Activated naive CD8-positive, alpha-beta T cell treated with anti-CD3 and anti-CD28 coated beads, Interleukin-2, amount 10 ng/mL, durations not matched to agents 7 days and 5 days (primary cell): ENCODE measurements at regions not wholly inside any gene's neighbourhood (a gene's known extent, or its start where the extent isn't known, plus 50 kb on each side); places are given as distances from the start of the nearest gene placed in this dataset.

ENCODE experiments used
- ATAC-seq: fragments of 150-1000 bp; cut with Tn5 transposase; one replicate; pipeline ENCODE4 v1.10.0; 2021; ENCODE audit warnings: low read depth, moderate library complexity
- POLR2A ChIA-PET: fragments of 350-600 bp; sonication (Branson Sonifier 250); formaldehyde crosslinking; loops from one replicate; lab custom pipeline; 2021; ENCODE audit warnings: antibody characterized with exemption; lab: Charles Lee
- DNase-seq: peaks from one replicate; pipeline ENCODE4 v3.0.0; 2021
- H3K27ac Mint-ChIP-seq: one replicate; pipeline ENCODE4 v1.8.0; 2022; ENCODE audit warnings: mild to moderate bottlenecking, mixed read lengths
- H3K27me3 Mint-ChIP-seq: one replicate; pipeline ENCODE4 v1.8.0; 2022; ENCODE audit warnings: mild to moderate bottlenecking, moderate library complexity, mixed read lengths
- H3K36me3 Mint-ChIP-seq: one replicate; pipeline ENCODE4 v1.8.0; 2021; ENCODE audit warnings: mild to moderate bottlenecking, mixed read lengths
- H3K4me1 Mint-ChIP-seq: one replicate; pipeline ENCODE4 v1.8.0; 2021; ENCODE audit warnings: mixed read lengths
- H3K4me3 Mint-ChIP-seq: one replicate; pipeline ENCODE4 v1.8.0; 2022; ENCODE audit warnings: mild to moderate bottlenecking, moderate library complexity, mixed read lengths
- H3K9me3 Mint-ChIP-seq: one replicate; pipeline ENCODE4 v1.8.0; 2021; ENCODE audit warnings: mixed read lengths

GRCh38 chr18:55768255-55768654 is 180.3 kb upstream of the TCF4 start:
- no peaks in the 10 kb centered on the region for H3K36me3 Mint-ChIP-seq
- H3K9me3 Mint-ChIP-seq: no peaks in the 10 kb centered on the region
- H3K4me1 Mint-ChIP-seq: no peaks in the 10 kb centered on the region
- DNase-seq: no peak
- H3K27me3 Mint-ChIP-seq: no peaks in the 10 kb centered on the region
- H3K4me3 Mint-ChIP-seq: no peak overlapping the region
- H3K27ac Mint-ChIP-seq: no peak overlapping the region
- POLR2A ChIA-PET: no interaction called here
- no peak for ATAC-seq

GRCh38 chr18:55764386-55764785 is 176.4 kb upstream of the TCF4 start:
- no peaks in the 10 kb centered on the region for H3K9me3 Mint-ChIP-seq
- ATAC-seq: no peak
- no peak for DNase-seq
- no peak overlapping the region for H3K4me3 Mint-ChIP-seq
- POLR2A ChIA-PET: no interaction called here
- no peak overlapping the region for H3K27ac Mint-ChIP-seq
- no peaks in the 10 kb centered on the region for H3K27me3 Mint-ChIP-seq
- H3K36me3 Mint-ChIP-seq: no peaks in the 10 kb centered on the region
- H3K4me1 Mint-ChIP-seq: no peaks in the 10 kb centered on the region

DNA sequence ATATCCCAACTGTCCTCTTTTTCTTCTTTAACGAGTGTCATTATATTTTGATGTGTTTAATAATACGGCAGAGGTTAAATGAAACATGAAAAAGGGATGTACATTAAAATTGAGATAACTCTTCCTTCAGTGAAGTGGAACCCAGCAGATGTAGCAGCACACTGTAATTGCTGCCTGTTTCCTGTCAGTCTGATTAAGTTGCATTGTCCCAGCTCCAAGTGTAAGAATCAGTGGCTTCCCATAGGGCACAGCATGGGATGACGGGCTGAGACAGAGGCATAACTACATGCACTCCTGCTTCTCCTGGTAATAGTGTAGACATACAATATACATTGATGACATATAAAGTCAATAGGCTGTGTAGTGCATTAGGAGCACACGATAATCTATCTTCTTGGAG is 175.8 kb upstream of the TCF4 start:
- H3K4me3 Mint-ChIP-seq: no peak overlapping the region
- H3K27ac Mint-ChIP-seq: no peak overlapping the region
- ATAC-seq: no peak

GRCh38 chr18:55763298-55763697 is 175.3 kb upstream of the TCF4 start:
- Mint-ChIP-seq H3K4me1 (no peaks in the 10 kb centered on the region), H3K4me3 (no peak overlapping the region), H3K27ac (no peak overlapping the region), H3K9me3 (peaks cover 2% of the 10 kb centered on the region), H3K27me3 (no peaks in the 10 kb centered on the region), H3K36me3 (no peaks in the 10 kb centered on the region)
- POLR2A ChIA-PET: no interaction called here
- ATAC-seq (no peak), DNase-seq (no peak)

More for the DNA sequence above, 175.8 kb upstream of the TCF4 start:
- POLR2A ChIA-PET: no interaction called here
- Mint-ChIP-seq H3K36me3 (no peaks in the 10 kb centered on the region), H3K4me1 (no peaks in the 10 kb centered on the region), H3K9me3 (peaks cover 2% of the 10 kb centered on the region), H3K27me3 (no peaks in the 10 kb centered on the region)
- no peak for DNase-seq

GRCh38 chr18:55762424-55762823 is 174.4 kb upstream of the TCF4 start:
- Mint-ChIP-seq H3K4me3 (no peak overlapping the region), H3K9me3 (peaks cover 2% of the 10 kb centered on the region), H3K4me1 (no peaks in the 10 kb centered on the region), H3K27ac (no peak overlapping the region), H3K27me3 (no peaks in the 10 kb centered on the region), H3K36me3 (no peaks in the 10 kb centered on the region)
- DNase-seq: no peak
- no peak for ATAC-seq
- POLR2A ChIA-PET: no interaction called here

- no peak overlapping the region for H3K27ac Mint-ChIP-seq
- no peaks in the 10 kb centered on the region for H3K36me3 Mint-ChIP-seq
- H3K9me3 Mint-ChIP-seq: no peaks in the 10 kb centered on the region
- H3K27me3 Mint-ChIP-seq: peaks cover 3% of the 10 kb centered on the region
- POLR2A ChIA-PET: no interaction called here
- H3K4me3 Mint-ChIP-seq: no peak overlapping the region
- DNase-seq: no peak
- no peaks in the 10 kb centered on the region for H3K4me1 Mint-ChIP-seq
- ATAC-seq: no peak
Observed at GRCh38 chr18:55753643-55754263, 165.8 kb upstream of the TCF4 start.

- no peak for DNase-seq
- H3K27me3 Mint-ChIP-seq: peaks cover 2% of the 10 kb centered on the region
- H3K4me1 Mint-ChIP-seq: no peaks in the 10 kb centered on the region
- no peak for ATAC-seq
- no peak overlapping the region for H3K4me3 Mint-ChIP-seq
- no peaks in the 10 kb centered on the region for H3K36me3 Mint-ChIP-seq
- H3K27ac Mint-ChIP-seq: no peak overlapping the region
- POLR2A ChIA-PET: no interaction called here
- H3K9me3 Mint-ChIP-seq: no peaks in the 10 kb centered on the region
Observed at GRCh38 chr18:55751476-55751875, 163.5 kb upstream of the TCF4 start.

DNA sequence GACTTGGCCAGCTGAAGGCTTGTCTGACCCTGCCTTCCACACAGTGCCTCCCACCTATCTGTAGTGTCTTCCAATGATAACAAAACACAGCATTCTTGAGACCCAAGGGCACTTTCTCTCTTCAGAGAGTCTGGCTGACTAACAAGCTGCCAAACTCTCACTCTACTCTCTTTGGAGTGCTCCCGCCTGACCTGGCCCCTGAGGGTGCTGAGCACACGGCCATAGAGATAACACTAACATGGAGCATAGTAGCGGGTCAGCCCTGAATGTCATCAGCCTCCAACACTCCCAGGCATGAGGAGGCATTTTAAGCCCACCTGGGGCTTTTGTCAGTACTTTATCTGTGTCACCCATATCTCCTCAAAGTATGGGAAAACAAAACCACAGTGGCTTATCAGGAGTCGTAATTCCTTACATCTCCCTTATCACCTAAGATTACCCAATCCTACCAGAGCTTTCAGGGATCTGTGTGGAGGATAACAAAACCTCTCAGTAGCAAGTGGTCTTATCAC is 160.3 kb upstream of the TCF4 start:
- POLR2A ChIA-PET: no interaction called here
- no peak overlapping the region for H3K27ac Mint-ChIP-seq
- H3K4me1 Mint-ChIP-seq: no peaks in the 10 kb centered on the region
- no peaks in the 10 kb centered on the region for H3K9me3 Mint-ChIP-seq
- DNase-seq (no peak), ATAC-seq (no peak)
- no peaks in the 10 kb centered on the region for H3K36me3 Mint-ChIP-seq
- H3K4me3 Mint-ChIP-seq: no peak overlapping the region
- H3K27me3 Mint-ChIP-seq: peaks cover 2% of the 10 kb centered on the region

- no peaks in the 10 kb centered on the region for H3K4me1 Mint-ChIP-seq
- H3K9me3 Mint-ChIP-seq: no peaks in the 10 kb centered on the region
- ATAC-seq (no peak), DNase-seq (no peak)
- POLR2A ChIA-PET: no interaction called here
- H3K36me3 Mint-ChIP-seq: no peaks in the 10 kb centered on the region
- H3K27me3 Mint-ChIP-seq: no peaks in the 10 kb centered on the region
- H3K4me3 Mint-ChIP-seq: no peak overlapping the region
- no peak overlapping the region for H3K27ac Mint-ChIP-seq
Observed at GRCh38 chr18:55744206-55744605, 156.2 kb upstream of the TCF4 start.

DNA sequence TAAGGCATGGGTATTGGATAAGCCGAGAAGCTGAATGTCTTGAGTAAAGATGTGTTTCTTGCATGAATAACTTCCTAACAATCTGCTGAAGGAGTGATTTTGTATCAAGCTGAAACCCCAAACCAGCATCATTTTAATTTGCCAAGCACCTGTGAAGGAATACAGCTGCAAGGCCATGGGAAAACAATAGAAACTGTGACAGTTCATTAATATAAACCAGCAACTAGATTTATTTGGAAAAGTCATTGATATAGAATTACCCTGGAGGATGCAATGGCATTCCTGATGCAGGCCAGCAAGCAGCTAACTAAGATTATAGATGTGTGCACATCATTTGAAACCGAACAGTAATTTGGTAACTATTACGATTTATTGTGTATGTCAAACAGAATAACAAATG is 155.7 kb upstream of the TCF4 start:
- Mint-ChIP-seq H3K27me3 (no peaks in the 10 kb centered on the region), H3K9me3 (no peaks in the 10 kb centered on the region), H3K36me3 (no peaks in the 10 kb centered on the region), H3K4me3 (no peak overlapping the region), H3K4me1 (no peaks in the 10 kb centered on the region), H3K27ac (no peak overlapping the region)
- ATAC-seq: no peak
- no peak for DNase-seq
- POLR2A ChIA-PET: no interaction called here

DNA sequence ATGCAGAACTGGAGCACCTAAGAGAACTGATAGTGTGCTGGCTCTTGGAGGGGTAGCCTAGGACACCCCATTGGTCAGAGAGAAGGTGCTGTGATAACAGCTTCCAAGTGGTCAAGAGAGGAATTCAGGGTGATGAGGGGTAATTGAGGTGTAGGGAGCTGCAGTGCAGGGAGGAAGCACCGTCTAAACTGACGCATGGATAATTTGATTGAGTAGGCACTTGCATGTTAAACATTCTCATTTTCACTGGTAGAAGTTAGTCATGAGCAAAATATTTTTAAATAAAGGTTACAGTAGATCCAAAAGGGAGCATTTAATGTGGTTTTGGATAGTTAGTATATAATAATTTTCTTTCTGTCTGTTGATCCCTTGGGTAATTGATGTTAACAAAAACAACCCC is 155.1 kb upstream of the TCF4 start:
- Mint-ChIP-seq H3K9me3 (no peaks in the 10 kb centered on the region), H3K36me3 (no peaks in the 10 kb centered on the region), H3K4me1 (no peaks in the 10 kb centered on the region), H3K27ac (no peak overlapping the region), H3K27me3 (no peaks in the 10 kb centered on the region), H3K4me3 (no peak overlapping the region)
- no peak for DNase-seq
- POLR2A ChIA-PET: no interaction called here
- ATAC-seq: no peak

DNA sequence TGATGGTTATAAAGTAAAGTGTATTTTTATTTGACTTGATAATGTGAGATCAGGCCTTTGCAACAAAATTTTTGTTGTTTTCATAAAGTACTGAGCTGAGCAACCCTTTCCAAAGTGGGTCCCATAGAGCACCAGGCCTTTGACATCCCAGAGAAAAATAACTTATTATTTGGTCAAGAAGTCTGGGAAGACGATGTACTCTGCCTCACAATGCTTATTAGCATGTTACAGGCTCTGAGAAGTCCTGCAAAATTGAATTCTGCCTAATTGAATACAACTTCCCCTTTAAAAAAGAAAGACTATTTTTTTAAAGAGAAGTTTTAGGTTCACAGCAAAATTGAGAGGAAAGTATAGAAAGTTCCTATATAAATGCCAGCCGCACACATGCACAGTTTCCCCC is 151.5 kb upstream of the TCF4 start:
- H3K4me3 Mint-ChIP-seq: no peak overlapping the region
- no peak for ATAC-seq

DNA sequence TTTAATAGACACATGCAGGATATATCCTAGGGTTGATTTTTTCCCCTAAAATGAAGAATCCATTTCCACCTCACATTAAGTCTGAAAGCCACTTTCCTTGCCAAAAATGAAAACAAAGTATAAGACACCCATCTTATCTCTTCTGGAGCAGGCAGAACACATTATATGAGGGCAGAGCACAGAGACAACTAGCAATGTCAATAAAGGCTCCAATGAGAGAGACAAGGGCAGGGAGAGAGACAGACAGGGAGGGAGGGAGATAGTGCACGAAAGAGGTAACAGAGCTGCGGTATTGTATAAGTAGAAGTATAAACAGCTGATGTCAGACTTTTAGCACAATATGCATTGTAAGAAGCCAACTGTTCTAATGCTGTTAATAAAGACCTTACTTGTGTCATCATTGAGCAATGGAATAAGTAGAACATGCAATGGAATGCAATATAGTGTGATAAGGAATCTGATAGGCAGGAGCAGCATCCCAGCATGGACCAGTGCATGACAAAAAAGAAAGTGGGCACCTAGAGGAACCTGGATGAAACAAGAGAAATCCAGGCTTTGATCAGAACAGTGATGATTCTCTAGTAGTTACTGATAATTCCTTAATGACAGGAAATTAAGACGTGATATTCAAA is 150.6 kb upstream of the TCF4 start:
- Mint-ChIP-seq H3K36me3 (no peaks in the 10 kb centered on the region), H3K9me3 (peaks cover 5% of the 10 kb centered on the region), H3K4me1 (no peaks in the 10 kb centered on the region), H3K4me3 (no peak overlapping the region), H3K27ac (no peak overlapping the region), H3K27me3 (peaks cover 2% of the 10 kb centered on the region)
- POLR2A ChIA-PET: no interaction called here
- no peak for DNase-seq
- ATAC-seq: no peak

More for the DNA sequence above, 151.5 kb upstream of the TCF4 start:
- Mint-ChIP-seq H3K4me1 (no peaks in the 10 kb centered on the region), H3K9me3 (peaks cover 2% of the 10 kb centered on the region), H3K27ac (no peak overlapping the region), H3K36me3 (no peaks in the 10 kb centered on the region), H3K27me3 (peaks cover 2% of the 10 kb centered on the region)
- POLR2A ChIA-PET: no interaction called here
- no peak for DNase-seq

DNA sequence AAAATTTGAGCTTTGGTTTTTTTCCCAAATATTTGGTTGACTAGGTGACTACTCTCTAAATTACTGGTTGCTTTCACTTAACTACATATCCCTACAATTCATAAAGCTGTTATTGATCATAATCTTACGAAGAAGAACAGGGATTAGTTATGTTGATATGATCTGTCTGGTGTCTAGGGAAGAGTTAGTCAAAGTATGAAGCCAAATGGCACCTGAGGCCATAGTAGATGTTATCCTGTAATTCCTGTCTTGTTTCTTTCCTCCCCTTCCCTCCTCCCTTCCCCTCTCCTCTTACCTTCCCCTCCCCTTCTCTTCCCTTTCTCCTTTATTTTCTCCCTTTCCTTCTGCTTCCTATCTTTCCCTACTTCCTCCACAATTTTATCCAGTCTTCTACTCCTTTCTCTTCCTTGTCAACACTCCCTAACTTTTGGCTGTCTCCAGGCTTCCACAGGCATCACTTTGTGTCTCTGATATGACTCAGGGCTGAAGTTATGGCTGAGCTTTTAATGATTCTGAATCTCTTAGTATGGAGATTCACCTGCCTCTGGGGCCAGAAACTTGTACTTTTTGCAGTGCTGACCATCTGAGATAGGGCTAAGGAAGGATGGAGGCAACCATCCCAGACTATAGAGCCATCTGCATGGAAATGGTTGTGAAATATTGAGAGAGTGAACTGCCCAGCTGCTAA is 149.9 kb upstream of the TCF4 start:
- Mint-ChIP-seq H3K4me1 (no peaks in the 10 kb centered on the region), H3K27ac (no peak overlapping the region), H3K27me3 (peaks cover 2% of the 10 kb centered on the region), H3K4me3 (no peak overlapping the region), H3K9me3 (peaks cover 5% of the 10 kb centered on the region), H3K36me3 (no peaks in the 10 kb centered on the region)
- POLR2A ChIA-PET: no interaction called here
- ATAC-seq: no peak
- DNase-seq: no peak
